ENCODE measurements at regions not wholly inside any gene's neighbourhood (a gene's known extent, or its start where the extent isn't known, plus 50 kb on each side); places are given as distances from the start of the nearest gene placed in this dataset.

GRCh38 chr13:69649063-69649392, 458.6 kb upstream of the ATXN8OS start:
- no peaks in the 10 kb centered on the region for H3K36me3 ChIP-seq (ENCODE audit: control insufficient read depth, insufficient read depth, low read length)
- TF ChIP-seq POLR2AphosphoS5 (IDR thresholded peaks at IDR 0.05; ENCODE audit: low read depth, low read length), result no peak
- no peak for TF ChIP-seq TCF7L2 (IDR thresholded peaks at IDR 0.05; ENCODE audit: low read depth, low read length)
- no peak for TF ChIP-seq REST (IDR thresholded peaks at IDR 0.05; ENCODE audit: insufficient read depth in 1 of 2, low read depth in 2 of 2, low read length in 1 of 2)
- TF ChIP-seq SIN3A (IDR thresholded peaks at IDR 0.05; ENCODE audit: borderline replicate concordance, insufficient read depth, low read depth, low read length), result no peak
- TF ChIP-seq, protein P1, sequence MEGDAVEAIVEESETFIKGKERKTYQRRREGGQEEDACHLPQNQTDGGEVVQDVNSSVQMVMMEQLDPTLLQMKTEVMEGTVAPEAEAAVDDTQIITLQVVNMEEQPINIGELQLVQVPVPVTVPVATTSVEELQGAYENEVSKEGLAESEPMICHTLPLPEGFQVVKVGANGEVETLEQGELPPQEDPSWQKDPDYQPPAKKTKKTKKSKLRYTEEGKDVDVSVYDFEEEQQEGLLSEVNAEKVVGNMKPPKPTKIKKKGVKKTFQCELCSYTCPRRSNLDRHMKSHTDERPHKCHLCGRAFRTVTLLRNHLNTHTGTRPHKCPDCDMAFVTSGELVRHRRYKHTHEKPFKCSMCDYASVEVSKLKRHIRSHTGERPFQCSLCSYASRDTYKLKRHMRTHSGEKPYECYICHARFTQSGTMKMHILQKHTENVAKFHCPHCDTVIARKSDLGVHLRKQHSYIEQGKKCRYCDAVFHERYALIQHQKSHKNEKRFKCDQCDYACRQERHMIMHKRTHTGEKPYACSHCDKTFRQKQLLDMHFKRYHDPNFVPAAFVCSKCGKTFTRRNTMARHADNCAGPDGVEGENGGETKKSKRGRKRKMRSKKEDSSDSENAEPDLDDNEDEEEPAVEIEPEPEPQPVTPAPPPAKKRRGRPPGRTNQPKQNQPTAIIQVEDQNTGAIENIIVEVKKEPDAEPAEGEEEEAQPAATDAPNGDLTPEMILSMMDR (IDR thresholded peaks at IDR 0.05), result no peak
- H3K9me3 ChIP-seq (ENCODE audit: control insufficient read depth, insufficient read depth, low read depth, low read length), result no peaks in the 10 kb centered on the region
- ChIA-PET POLR2A (no interaction called here), CTCF (no interaction called here)
- no peaks in the 10 kb centered on the region for H3K27me3 ChIP-seq (ENCODE audit: control insufficient read depth, insufficient read depth, low read length)
- intact Hi-C loops (cut with micrococcal nuclease; ENCODE audit: unreplicated experiment) (no loop called here), in situ Hi-C loops (cut with HindIII; ENCODE audit: low pct_unique_long_range_greater_than_20kb, low sequenced_read_pairs) (no loop called here)
- no TSS peak for BruUV-seq (replicated peaks)
- no peak overlapping the region for H3K4me3 ChIP-seq (ENCODE audit: low read depth in 2 of 2, low read length in 2 of 2)
- ATAC-seq, result no peak
- DNase-seq (ENCODE audit: low read depth, low spot score), result no peak
- no peaks in the 10 kb centered on the region for H3K4me1 ChIP-seq (ENCODE audit: control insufficient read depth, insufficient read depth, low read length)
- H3K27ac ChIP-seq (ENCODE audit: low read length), result no peak overlapping the region

DNA sequence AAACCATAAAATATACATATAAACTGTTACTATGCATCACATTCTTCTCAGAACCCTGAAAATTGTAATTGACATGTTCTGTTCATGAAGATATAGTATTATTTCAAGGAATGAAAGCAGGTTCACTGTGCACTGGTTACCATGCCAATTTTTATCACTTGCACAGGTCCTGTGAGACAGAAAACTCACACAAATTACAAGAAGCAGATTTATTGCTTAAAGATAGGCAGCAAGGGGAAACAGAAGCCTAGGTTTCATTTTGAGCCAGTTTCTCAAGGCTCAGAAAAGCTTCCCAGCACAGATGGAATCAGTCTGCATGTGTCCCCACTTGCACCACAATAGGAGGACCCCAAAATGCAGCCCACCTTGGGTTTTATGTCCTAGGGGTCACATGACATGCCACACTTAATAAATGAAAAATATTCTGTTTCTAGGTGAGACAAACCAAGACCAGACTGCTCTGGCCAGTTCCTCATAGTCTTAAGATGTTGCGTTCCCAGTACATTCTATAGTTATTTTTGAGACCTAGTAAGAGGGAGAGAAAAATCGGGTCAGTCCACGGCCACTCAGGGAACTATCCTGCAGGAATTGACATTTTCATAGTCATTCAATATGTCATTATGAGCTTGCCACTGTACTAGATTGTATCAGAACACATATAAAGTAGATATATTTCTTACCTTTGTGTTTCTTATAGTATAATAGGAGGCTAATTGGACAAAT, 459.1 kb upstream of the ATXN8OS start:
- no peak for ATAC-seq
- no peak for DNase-seq (ENCODE audit: low read depth, low spot score)
- H3K4me3 ChIP-seq (ENCODE audit: low read depth in 2 of 2, low read length in 2 of 2), result no peak overlapping the region
- no peaks in the 10 kb centered on the region for H3K4me1 ChIP-seq (ENCODE audit: control insufficient read depth, insufficient read depth, low read length)
- ChIA-PET POLR2A (no interaction called here), CTCF (no interaction called here)
- TF ChIP-seq, protein P1 (IDR thresholded peaks at IDR 0.05), result no peak
- no peak for TF ChIP-seq TCF7L2 (IDR thresholded peaks at IDR 0.05; ENCODE audit: low read depth, low read length)
- no peak for TF ChIP-seq SIN3A (IDR thresholded peaks at IDR 0.05; ENCODE audit: borderline replicate concordance, insufficient read depth, low read depth, low read length)
- TF ChIP-seq POLR2AphosphoS5 (IDR thresholded peaks at IDR 0.05; ENCODE audit: low read depth, low read length), result no peak
- TF ChIP-seq REST (IDR thresholded peaks at IDR 0.05; ENCODE audit: insufficient read depth in 1 of 2, low read depth in 2 of 2, low read length in 1 of 2), result no peak
- BruUV-seq (replicated peaks), result no TSS peak
- H3K9me3 ChIP-seq (ENCODE audit: control insufficient read depth, insufficient read depth, low read depth, low read length), result no peaks in the 10 kb centered on the region
- H3K27ac ChIP-seq (ENCODE audit: low read length), result no peak overlapping the region
- no peaks in the 10 kb centered on the region for H3K36me3 ChIP-seq (ENCODE audit: control insufficient read depth, insufficient read depth, low read length)
- intact Hi-C loops (cut with micrococcal nuclease; ENCODE audit: unreplicated experiment) (no loop called here), in situ Hi-C loops (cut with HindIII; ENCODE audit: low pct_unique_long_range_greater_than_20kb, low sequenced_read_pairs) (no loop called here)
- no peaks in the 10 kb centered on the region for H3K27me3 ChIP-seq (ENCODE audit: control insufficient read depth, insufficient read depth, low read length)
